ENCODE measurements at regions not wholly inside any gene's neighbourhood (a gene's known extent, or its start where the extent isn't known, plus 50 kb on each side); places are given as distances from the start of the nearest gene placed in this dataset.
"Not testable (repeated sequence)": the region's sequence is repeated elsewhere in the genome, so short reads cannot be mapped to it uniquely, and the experiment has no call there.

DNA sequence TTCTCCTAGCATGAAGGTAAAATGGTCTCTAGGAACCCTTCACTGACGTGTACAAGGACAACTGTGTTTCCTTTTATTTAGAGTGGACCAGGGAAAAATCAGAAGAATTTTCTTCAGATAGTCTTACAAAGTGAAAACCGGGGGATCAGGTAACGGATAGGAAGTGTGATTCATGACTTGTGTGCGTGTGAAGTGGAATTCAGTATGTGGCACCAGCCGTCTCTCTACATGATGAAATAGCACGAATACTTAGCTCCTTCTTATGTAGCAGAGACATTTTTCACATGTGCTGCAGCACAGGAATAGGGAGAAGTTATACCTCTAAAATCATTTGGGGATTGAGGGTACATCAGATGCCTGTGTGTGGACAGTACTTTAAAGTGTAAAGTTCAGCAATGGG, 159.2 kb downstream of the MEX3B start:
- DNase-seq (ENCODE audit: low spot score in 2 of 2): no peak
- in situ Hi-C loops (cut with MboI; ENCODE audit: low sequenced_read_pairs): no loop called here
- no peaks in the 10 kb centered on the region for H3K36me3 ChIP-seq (replicated peaks)
- no peaks in the 10 kb centered on the region; the same call in 1 of the 2 replicates for H3K4me1 ChIP-seq
- no peaks in the 10 kb centered on the region for H3K27me3 ChIP-seq (ENCODE audit: low read depth)
- H3K9me3 ChIP-seq: no peaks in the 10 kb centered on the region
- H3K4me3 ChIP-seq: no peak overlapping the region

GRCh38 chr15:81886080-81886479, 159.7 kb downstream of the MEX3B start:
- Histone ChIP-seq H3K4me1 (no peaks in the 10 kb centered on the region; the same call in 1 of the 2 replicates), H3K36me3 (replicated peaks) (no peaks in the 10 kb centered on the region), H3K4me3 (no peak overlapping the region), H3K9me3 (no peaks in the 10 kb centered on the region), H3K27me3 (ENCODE audit: low read depth) (no peaks in the 10 kb centered on the region)
- no peak for DNase-seq (ENCODE audit: low spot score in 2 of 2)
- in situ Hi-C loops (cut with MboI; ENCODE audit: low sequenced_read_pairs): no loop called here

- Histone ChIP-seq H3K27me3 (ENCODE audit: low read depth) (no peaks in the 10 kb centered on the region), H3K9me3 (no peaks in the 10 kb centered on the region)
- in situ Hi-C loops (cut with MboI; ENCODE audit: low sequenced_read_pairs): no loop called here
Observed at GRCh38 chr15:81885135-81885534, 160.7 kb downstream of the MEX3B start.

DNA sequence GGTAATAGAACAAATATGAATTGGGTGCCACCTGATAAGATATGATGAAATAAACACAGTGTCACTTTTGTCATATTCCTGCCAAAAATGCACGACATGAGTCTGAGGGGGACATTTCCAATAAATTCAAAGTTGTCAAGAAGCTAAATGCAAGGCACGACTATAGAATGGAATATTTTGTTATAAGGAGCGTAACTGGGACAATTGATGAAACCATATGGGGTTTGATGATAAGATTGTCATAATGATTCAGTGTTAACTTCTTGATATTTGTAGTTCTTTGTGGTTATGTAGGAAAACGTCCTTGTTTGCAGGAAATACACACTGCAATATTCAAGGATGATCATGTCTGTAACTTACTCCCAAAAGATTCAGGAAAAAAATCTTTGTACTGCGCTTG, 163.3 kb downstream of the MEX3B start:
- Histone ChIP-seq H3K9me3 (no peaks in the 10 kb centered on the region), H3K4me3 (no peak overlapping the region), H3K36me3 (replicated peaks) (no peaks in the 10 kb centered on the region), H3K4me1 (peaks cover 3% of the 10 kb centered on the region; the same call in 1 of the 2 replicates), H3K27me3 (ENCODE audit: low read depth) (no peaks in the 10 kb centered on the region)
- no peak for DNase-seq (ENCODE audit: low spot score in 2 of 2)
- in situ Hi-C loops (cut with MboI; ENCODE audit: low sequenced_read_pairs): no loop called here

More at GRCh38 chr15:81885135-81885534, 160.7 kb downstream of the MEX3B start:
- no peak overlapping the region for H3K4me3 ChIP-seq
- H3K4me1 ChIP-seq: no peaks in the 10 kb centered on the region; the same call in 1 of the 2 replicates
- no peak for DNase-seq (ENCODE audit: low spot score in 2 of 2)
- no peaks in the 10 kb centered on the region for H3K36me3 ChIP-seq (replicated peaks)

DNA sequence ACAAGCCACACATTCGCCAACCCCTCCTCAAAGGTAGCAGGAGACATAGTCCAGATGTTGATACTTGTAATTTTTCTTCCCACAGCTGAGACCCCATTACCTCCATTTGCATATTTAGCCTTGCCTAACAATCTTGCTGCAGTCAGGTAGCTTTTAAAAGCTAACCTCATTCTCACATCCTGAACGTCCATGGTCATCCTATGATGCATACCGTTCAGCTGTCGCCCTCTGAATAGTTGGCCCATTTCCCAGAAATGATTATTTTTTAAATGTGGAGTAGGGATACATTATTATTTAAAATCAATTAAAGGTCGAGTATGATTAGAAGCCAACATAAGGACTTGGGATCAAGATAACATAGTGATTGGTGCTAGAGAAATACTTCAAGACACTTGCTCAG, 165.0 kb downstream of the MEX3B start:
- DNase-seq (ENCODE audit: low spot score in 2 of 2): no peak
- no peak overlapping the region for H3K4me3 ChIP-seq
- no peaks in the 10 kb centered on the region for H3K27me3 ChIP-seq (ENCODE audit: low read depth)
- in situ Hi-C loops (cut with MboI; ENCODE audit: low sequenced_read_pairs): no loop called here
- no peaks in the 10 kb centered on the region for H3K9me3 ChIP-seq
- H3K36me3 ChIP-seq (replicated peaks): no peaks in the 10 kb centered on the region
- H3K4me1 ChIP-seq: peaks cover 4% of the 10 kb centered on the region; the same call in 1 of the 2 replicates

- no peak for DNase-seq (ENCODE audit: low spot score in 2 of 2)
- no peak overlapping the region for H3K4me3 ChIP-seq
- H3K27me3 ChIP-seq (ENCODE audit: low read depth): no peaks in the 10 kb centered on the region
- no peaks in the 10 kb centered on the region for H3K9me3 ChIP-seq
- H3K36me3 ChIP-seq (replicated peaks): no peaks in the 10 kb centered on the region
- H3K4me1 ChIP-seq: peaks cover 4% of the 10 kb centered on the region; the same call in 1 of the 2 replicates
- in situ Hi-C loops (cut with MboI; ENCODE audit: low sequenced_read_pairs): no loop called here
Observed at GRCh38 chr15:81880314-81880713, 165.5 kb downstream of the MEX3B start.

- H3K9me3 ChIP-seq; H3K27me3 ChIP-seq (ENCODE audit: low read depth); H3K36me3 ChIP-seq (replicated peaks); DNase-seq (ENCODE audit: low spot score in 2 of 2); H3K4me1 ChIP-seq; in situ Hi-C loops (cut with MboI; ENCODE audit: low sequenced_read_pairs); H3K4me3 ChIP-seq: not testable (repeated sequence)
Observed at GRCh38 chr15:81875717-81876116, 170.1 kb downstream of the MEX3B start.

GRCh38 chr15:81870746-81871106, 175.1 kb downstream of the MEX3B start:
- H3K36me3 ChIP-seq (replicated peaks); H3K27me3 ChIP-seq (ENCODE audit: low read depth); in situ Hi-C loops (cut with MboI; ENCODE audit: low sequenced_read_pairs); H3K4me3 ChIP-seq; H3K4me1 ChIP-seq; DNase-seq (ENCODE audit: low spot score in 2 of 2); H3K9me3 ChIP-seq: not testable (repeated sequence)

GRCh38 chr15:81870062-81870745, 175.6 kb downstream of the MEX3B start:
- H3K36me3 ChIP-seq (replicated peaks); DNase-seq (ENCODE audit: low spot score in 2 of 2); H3K9me3 ChIP-seq; in situ Hi-C loops (cut with MboI; ENCODE audit: low sequenced_read_pairs); H3K4me3 ChIP-seq; H3K27me3 ChIP-seq (ENCODE audit: low read depth); H3K4me1 ChIP-seq: not testable (repeated sequence)

GRCh38 chr15:81869161-81869954, 176.5 kb downstream of the MEX3B start:
- H3K27me3 ChIP-seq (ENCODE audit: low read depth): no peaks in the 10 kb centered on the region; the same call in 1 of the 2 replicates
- no peak overlapping the region for H3K4me3 ChIP-seq
- in situ Hi-C loops (cut with MboI; ENCODE audit: low sequenced_read_pairs): no loop called here
- H3K4me1 ChIP-seq: no peaks in the 10 kb centered on the region
- no peaks in the 10 kb centered on the region for H3K36me3 ChIP-seq (replicated peaks)
- no peak for DNase-seq (ENCODE audit: low spot score in 2 of 2)
- peaks cover 9% of the 10 kb centered on the region for H3K9me3 ChIP-seq

GRCh38 chr15:81865850-81866537, 179.8 kb downstream of the MEX3B start:
- H3K4me3 ChIP-seq: no peak overlapping the region
- no peak for DNase-seq (ENCODE audit: low spot score in 2 of 2)
- H3K4me1 ChIP-seq: no peaks in the 10 kb centered on the region
- in situ Hi-C loops (cut with MboI; ENCODE audit: low sequenced_read_pairs): no loop called here
- H3K36me3 ChIP-seq (replicated peaks): no peaks in the 10 kb centered on the region
- H3K9me3 ChIP-seq: peaks cover 9% of the 10 kb centered on the region
- no peaks in the 10 kb centered on the region; the same call in 1 of the 2 replicates for H3K27me3 ChIP-seq (ENCODE audit: low read depth)

- H3K4me1 ChIP-seq: no peaks in the 10 kb centered on the region
- no peak overlapping the region for H3K4me3 ChIP-seq
- H3K36me3 ChIP-seq (replicated peaks): no peaks in the 10 kb centered on the region
- in situ Hi-C loops (cut with MboI; ENCODE audit: low sequenced_read_pairs): no loop called here
- H3K27me3 ChIP-seq (ENCODE audit: low read depth): peaks cover 3% of the 10 kb centered on the region; the same call in 1 of the 2 replicates
- DNase-seq (ENCODE audit: low spot score in 2 of 2): no peak
- H3K9me3 ChIP-seq: 0 out of 2 replicates have a peak, but pooled peaks cover 5% of the 10 kb centered on the region
Observed at GRCh38 chr15:81863162-81863561, 182.7 kb downstream of the MEX3B start.

DNA sequence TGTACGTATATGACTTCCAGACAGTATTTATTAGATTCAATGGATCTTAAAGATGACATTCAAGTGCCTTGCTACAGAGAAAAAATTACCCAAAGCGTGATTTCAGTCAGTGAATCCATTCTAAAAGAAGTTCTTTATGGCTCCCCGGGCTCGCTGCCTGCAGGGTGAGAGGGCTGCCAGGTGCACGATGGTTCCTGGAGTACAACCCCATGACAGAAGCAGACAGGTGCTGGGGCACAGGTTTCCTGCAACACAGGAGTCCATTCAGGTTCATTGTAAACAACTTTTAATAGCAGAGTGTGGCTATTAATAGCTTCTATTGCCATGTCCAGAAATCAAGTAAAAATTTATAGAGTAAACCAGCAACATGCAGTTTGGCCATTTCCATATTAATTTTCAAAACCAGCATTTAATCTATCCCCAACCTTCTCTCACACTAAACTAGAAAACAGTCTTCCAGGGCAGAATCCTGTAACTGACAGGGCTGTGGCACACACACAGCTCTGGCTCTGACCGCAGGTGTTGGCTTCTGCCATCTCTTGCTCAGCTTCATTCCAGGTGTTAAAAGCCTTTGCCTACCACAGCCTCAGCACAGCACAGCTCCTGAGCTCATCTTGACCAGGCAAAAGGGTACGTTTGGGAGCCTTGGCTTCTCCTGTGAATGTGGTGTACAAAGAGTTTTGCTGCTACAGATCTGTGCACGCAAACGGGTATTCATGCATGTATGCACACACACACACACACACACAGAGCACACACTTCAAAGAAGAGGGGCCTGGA, 185.9 kb downstream of the MEX3B start:
- no peaks in the 10 kb centered on the region for H3K9me3 ChIP-seq
- H3K4me3 ChIP-seq: no peak overlapping the region
- in situ Hi-C loops (cut with MboI; ENCODE audit: low sequenced_read_pairs): no loop called here
- no peaks in the 10 kb centered on the region for H3K36me3 ChIP-seq (replicated peaks)
- no peak for DNase-seq (ENCODE audit: low spot score in 2 of 2)
- H3K27me3 ChIP-seq (ENCODE audit: low read depth): 0 out of 2 replicates have a peak, but pooled peaks cover 3% of the 10 kb centered on the region
- H3K4me1 ChIP-seq: no peaks in the 10 kb centered on the region

Data from HAP-1 (cell line).